C4-2B (cell line): ENCODE measurements at regions not wholly inside any gene's neighbourhood (a gene's known extent, or its start where the extent isn't known, plus 50 kb on each side); places are given as distances from the start of the nearest gene placed in this dataset.

Experiments
- H3K27ac ChIP-seq: fragments of 450-650 bp; 2 replicates; pipeline ENCODE4 v1.5.1; 2017
- ZFX ChIP-seq: fragments of 450-650 bp; IDR thresholded peaks from 2 replicates; pipeline ENCODE4 v1.6.1; 2017
- TF ChIP-seq, protein P1 (sequence below): fragments of 450-650 bp; conservative IDR thresholded peaks from 2 replicates; pipeline ENCODE4 v1.5.1; 2017; ENCODE audit warnings: mild to moderate bottlenecking

DNA sequence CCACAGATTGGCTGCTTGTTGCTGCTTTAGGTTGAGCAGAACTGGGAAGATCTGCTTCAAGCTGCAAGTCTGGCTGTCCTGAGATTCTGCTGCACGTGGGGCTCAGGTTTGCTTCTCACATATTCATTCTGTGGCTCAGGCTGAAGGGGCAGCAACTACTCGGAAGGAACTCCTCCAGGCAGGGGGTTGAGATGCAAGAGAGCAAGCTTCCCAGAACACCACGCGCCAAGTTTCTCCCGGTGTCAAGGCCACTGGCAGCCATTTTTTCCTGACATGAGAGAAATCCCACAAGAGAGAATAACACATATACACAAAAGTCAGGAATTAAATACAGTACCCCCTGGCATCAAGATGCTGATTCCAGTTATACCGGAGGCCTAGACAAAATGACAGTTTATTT is 887.6 kb upstream of the SLC10A2 start:
- TF ChIP-seq, protein P1, sequence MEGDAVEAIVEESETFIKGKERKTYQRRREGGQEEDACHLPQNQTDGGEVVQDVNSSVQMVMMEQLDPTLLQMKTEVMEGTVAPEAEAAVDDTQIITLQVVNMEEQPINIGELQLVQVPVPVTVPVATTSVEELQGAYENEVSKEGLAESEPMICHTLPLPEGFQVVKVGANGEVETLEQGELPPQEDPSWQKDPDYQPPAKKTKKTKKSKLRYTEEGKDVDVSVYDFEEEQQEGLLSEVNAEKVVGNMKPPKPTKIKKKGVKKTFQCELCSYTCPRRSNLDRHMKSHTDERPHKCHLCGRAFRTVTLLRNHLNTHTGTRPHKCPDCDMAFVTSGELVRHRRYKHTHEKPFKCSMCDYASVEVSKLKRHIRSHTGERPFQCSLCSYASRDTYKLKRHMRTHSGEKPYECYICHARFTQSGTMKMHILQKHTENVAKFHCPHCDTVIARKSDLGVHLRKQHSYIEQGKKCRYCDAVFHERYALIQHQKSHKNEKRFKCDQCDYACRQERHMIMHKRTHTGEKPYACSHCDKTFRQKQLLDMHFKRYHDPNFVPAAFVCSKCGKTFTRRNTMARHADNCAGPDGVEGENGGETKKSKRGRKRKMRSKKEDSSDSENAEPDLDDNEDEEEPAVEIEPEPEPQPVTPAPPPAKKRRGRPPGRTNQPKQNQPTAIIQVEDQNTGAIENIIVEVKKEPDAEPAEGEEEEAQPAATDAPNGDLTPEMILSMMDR = no peak
- TF ChIP-seq ZFX = no peak

DNA sequence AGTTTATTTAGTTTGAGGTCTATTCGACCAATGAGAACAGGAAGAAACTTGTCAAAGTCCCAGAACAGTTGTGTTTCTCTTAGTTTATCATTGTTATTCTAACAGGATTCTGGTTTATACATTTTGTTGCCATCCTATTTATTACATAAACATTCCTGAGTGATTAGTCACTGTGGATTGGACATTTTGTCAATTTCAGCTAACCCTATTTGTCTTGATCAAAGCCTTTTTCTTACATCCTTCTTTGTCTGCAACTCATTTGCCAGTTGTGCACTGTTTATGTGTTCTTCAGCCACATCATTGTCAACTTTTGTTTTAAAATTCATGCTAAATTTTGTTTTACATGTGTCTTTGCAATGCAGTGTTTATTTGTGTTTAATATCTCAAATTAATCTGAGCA is 886.0 kb upstream of the SLC10A2 start:
- TF ChIP-seq, protein P1 = no peak
- no peak for TF ChIP-seq ZFX
- H3K27ac ChIP-seq = no peak overlapping the region

More for the DNA sequence above, 887.6 kb upstream of the SLC10A2 start:
- no peak overlapping the region for H3K27ac ChIP-seq

DNA sequence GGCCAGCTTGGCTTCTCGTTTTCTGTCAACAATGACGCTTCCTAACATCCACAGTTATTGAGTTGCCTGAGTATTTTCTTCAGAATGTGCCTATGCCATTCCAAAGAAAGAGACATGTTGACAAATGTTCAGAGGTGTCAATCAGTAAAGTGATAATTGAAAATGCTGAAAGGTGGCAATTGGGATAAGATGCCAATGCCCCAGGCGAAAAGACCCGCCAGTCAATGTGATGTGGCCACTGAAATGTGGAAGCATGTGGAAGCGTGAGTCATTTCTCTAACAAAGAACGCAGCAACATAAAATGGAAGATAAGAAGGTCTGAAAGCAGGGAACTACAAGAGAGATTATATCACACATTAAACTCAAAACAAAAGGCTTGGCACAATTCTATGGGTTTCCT is 882.2 kb upstream of the SLC10A2 start:
- TF ChIP-seq ZFX = no peak
- TF ChIP-seq, protein P1 = no peak
- H3K27ac ChIP-seq = no peak overlapping the region

DNA sequence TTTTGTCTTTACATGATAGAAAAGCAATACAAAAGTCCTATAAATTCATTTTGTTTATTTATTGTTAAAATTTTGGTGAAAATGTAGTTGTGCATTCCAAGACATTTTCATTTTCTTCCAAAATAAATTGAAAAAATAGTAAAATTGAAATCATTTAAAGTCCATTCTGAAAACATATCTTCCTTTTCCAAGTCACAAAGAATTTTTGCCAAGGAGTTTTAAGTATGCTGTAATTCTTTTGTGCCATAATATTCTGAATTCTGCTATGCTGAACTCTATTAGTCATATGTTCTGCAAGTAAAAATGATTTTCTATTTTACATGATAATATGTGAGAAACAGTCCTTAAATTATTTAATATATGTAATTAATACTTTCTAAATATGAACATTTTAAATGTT is 879.6 kb upstream of the SLC10A2 start:
- TF ChIP-seq ZFX = no peak
- TF ChIP-seq, protein P1 = no peak
- no peak overlapping the region for H3K27ac ChIP-seq

DNA sequence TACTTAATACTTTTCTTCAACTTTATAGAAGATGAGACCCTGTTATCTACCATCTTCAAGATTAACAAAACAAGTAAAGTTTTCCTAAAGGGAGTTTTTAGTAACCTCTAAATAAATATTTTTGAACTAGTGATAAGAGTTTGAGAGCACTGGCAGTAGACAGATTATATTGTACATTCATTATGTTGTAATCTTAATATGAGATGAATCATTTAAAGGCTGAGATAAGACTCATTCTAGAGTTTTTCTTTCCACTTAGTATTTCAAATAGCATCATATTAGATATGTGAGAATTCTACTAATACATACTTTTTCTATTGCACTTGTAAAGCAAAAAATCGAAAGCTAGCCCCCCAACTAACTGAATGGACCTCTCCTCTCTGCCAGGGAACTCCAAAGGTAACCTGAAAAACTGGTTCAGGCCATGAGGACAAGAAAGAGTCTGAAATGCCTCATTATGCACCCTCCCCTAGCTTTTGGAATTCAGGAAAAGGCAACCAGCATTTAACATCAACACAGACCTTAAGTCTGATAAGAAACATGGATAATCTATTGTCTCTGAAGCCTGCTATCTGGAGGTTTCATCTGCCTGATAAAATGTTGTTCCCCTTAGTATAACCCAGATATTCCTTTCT is 875.4 kb upstream of the SLC10A2 start:
- no peak overlapping the region for H3K27ac ChIP-seq
- TF ChIP-seq ZFX = no peak
- TF ChIP-seq, protein P1 = no peak

DNA sequence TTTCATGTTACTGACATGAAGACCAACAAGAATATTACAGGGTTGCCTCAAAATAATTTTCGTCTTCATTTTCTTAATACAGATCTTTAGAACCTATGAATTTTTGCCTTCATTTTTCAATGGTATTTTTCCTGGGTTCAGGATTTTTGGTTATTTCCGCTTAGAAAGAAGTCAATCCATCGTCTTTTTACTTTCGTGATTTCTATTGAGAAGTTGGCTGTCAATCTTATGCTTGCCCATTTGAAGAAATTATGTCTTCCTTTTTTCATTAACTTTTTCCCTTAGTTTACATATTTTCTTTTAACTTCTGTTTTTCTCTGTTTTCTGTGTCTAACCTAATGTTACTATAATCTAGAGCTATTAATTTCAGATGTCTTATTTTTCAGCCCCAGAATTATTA is 868.9 kb upstream of the SLC10A2 start:
- H3K27ac ChIP-seq = no peak overlapping the region
- TF ChIP-seq, protein P1 = no peak
- no peak for TF ChIP-seq ZFX

DNA sequence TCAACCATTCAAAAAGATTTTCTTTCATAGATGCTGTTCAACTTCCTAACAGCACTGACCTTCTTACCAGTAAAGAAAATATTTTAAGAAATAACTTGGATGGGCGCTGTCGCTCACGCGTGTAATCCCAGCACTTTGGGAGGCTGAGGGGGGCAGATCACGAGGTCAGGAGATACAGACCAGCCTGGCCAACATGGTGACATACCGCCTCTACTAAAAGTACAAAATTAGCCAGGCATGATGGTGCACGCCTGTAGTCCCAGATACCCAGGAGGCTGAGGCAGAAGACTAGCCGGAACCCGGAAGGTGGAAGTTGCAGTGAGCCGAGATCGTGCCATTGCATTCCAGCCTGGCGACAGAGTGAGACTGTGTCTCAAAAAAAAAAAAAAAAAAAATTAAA is 865.7 kb upstream of the SLC10A2 start:
- no peak for TF ChIP-seq ZFX
- TF ChIP-seq, protein P1 = no peak
- H3K27ac ChIP-seq = no peak overlapping the region
